Heart right ventricle (tissue), 16 donors: ENCODE measurements at regions not wholly inside any gene's neighbourhood (a gene's known extent, or its start where the extent isn't known, plus 50 kb on each side); places are given as distances from the start of the nearest gene placed in this dataset.

Experiments
- ATAC-seq, 8 donors: fragments of 200-7000 bp; cut with Tn5 transposase; one replicate each; pipeline ENCODE4 v1.9.1; 2020; ENCODE audit warnings: mild to moderate bottlenecking in 8 of 8, moderate library complexity in 8 of 8, moderate number of reproducible peaks in 1 of 8
- DNase-seq, 2 donors: peaks; one replicate each; pipeline ENCODE4 v3.0.0-alpha.2; 2020
- H3K27ac ChIP-seq, 10 donors: fragments of 200-600 bp; sonication (generic) in 2 of 10; one replicate each; pipeline versions ENCODE4 v1.5.0 to v1.8.0; 2020 to 2022; ENCODE audit warnings: mild to moderate bottlenecking in 3 of 10
- H3K27me3 ChIP-seq, 7 donors: fragments of 200-600 bp; one replicate each; pipeline ENCODE4 v1.8.0; 2021 to 2022; ENCODE audit warnings: mild to moderate bottlenecking in 2 of 7
- H3K36me3 ChIP-seq, 9 donors: fragments of 200-600 bp; sonication (generic) in 1 of 9; one replicate each; pipeline versions ENCODE4 v1.5.0 to v1.8.0; 2020 to 2022; ENCODE audit warnings: mild to moderate bottlenecking in 2 of 9
- H3K4me1 ChIP-seq, 9 donors: fragments of 200-600 bp; sonication (generic) in 1 of 9; one replicate each; pipeline versions ENCODE4 v1.5.0 to v1.8.0; 2020 to 2022; ENCODE audit warnings: mild to moderate bottlenecking in 4 of 9
- H3K4me3 ChIP-seq, 10 donors: fragments of 200-600 bp; sonication (generic) in 2 of 10; one replicate each; pipeline versions ENCODE4 v1.5.0 to v1.8.0; 2020 to 2022; ENCODE audit warnings: mild to moderate bottlenecking in 7 of 10, moderate library complexity in 2 of 10
- H3K9me3 ChIP-seq, 11 donors: fragments of 200-600 bp in 10 of 11; sonication (generic) in 2 of 11; one replicate each; pipeline versions ENCODE4 v1.5.0 to v1.8.0; 2013 to 2022; ENCODE audit warnings: mild to moderate bottlenecking in 2 of 11, control low read depth in 1 of 11, moderate library complexity in 1 of 11
- WGBS, 2 donors: extraction: QIAGEN DNeasy Blood & Tissue Kit; methylation state at CpG; one replicate each; pipeline ENCODE4 v1.1.7; 2013; ENCODE audit warnings: inconsistent platforms in 1 of 2; 5-methylcytosine and 5-hydroxymethylcytosine counted together
- intact Hi-C, 10 donors: fragments of 100-400 bp; cut with DNase I; formaldehyde crosslinking; loops; one replicate each; pipeline versions ENCODE4 v1.11.1 to v1.14.2; 2022
- TF ChIP-seq, protein P1 (sequence below), 9 donors: fragments of 200-600 bp; sonication (generic) in 2 of 9; IDR thresholded peaks; one replicate each; pipeline versions ENCODE4 v1.5.0 to v1.8.0; 2021 to 2022; ENCODE audit warnings: antibody characterized with exemption in 9 of 9, mild to moderate bottlenecking in 5 of 9, moderate library complexity in 1 of 9
- donor health status: Arrhythmogenic right ventricular cardiomyopathy.
- donor health status: ischemic (EF 13 %, LVEDD 7.1; RV severe dilation, severe dysfunction).
- donor health status: healthy with polysubstance abuse.
- donor health status: DM: no; HTN: yes; CAD: no.
- donor health status: DM: no; HTN: no; CAD: no.
- donor health status: ischemic (EF 25% LVEDD 6.9; RV normal size, moderate dysfunction).
- donor health status: ischemic (EF 25% LVEDD 5.7; RV mildly dilated, moderate dysfunction).
- donor health status: healthy.
- donor health status: DM: yes; HTN: yes; CAD: no.
- donor health status: Ischemic cardiomyopathy.
- donor health status: ischemic (EF 35%, LVEDD 5.7; RV mildly dilated, moderate dysfunction).
- donor health status: nonischemic (EF 11% LVEDD 7.7; RV severe dilation, severe dysfunction).
- donor health status: DM: yes; HTN: yes; CAD: no.
- donor health status: PGD.
- donor health status: ischemic (EF 29% LVEDD 5.4; RV normal size, mild dysfunction).
- donor health status: nonischemic (EF 23%, LVEDD 6.1; RV moderate dilation, normal function).

DNA sequence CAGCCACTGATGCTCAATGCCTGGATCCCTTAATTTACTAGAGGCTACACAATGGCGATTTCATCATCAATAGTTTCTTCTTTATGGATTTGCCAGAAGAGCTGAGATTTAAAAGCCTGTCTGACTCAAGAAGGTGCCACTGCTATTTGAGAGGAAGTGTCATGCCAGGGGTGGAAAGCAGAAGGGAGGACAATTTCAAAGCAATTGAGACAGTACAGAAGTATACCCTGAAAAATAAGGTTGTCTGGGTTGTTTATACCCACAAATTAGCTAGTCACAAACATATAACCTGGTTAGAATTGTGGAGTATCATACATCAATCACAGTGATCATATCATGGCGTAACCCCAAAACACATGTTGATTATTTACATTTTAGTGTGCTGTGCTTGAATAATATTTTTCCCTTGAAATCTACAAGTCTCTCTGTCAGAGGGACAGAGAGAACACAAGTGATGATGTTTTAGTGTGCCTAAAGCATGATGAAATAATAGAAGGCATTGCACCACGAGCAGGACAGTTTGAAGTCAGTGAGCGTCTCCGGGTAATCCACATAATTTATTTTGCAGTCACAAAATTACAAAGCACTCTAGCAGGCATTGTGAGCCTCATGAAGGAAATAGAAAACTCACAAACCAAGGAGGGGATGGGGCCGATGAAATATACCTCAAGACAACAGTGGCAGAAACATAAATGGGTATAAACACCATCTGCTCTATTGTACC is 312.2 kb upstream of the SPRED2 start:
- peaks cover 0 to 3% (median 0%) of the 10 kb centered on the region in 7 donors for H3K27me3 ChIP-seq
- H3K4me1 ChIP-seq: peaks cover 0 to 11% (median 6%) of the 10 kb centered on the region in 9 donors
- WGBS, 2 donors: 89 to 91% methylated on average over 6 of the region's 6 CpGs
- no peak overlapping the region for H3K27ac ChIP-seq
- intact Hi-C loops: no loop called here
- no peak for DNase-seq
- H3K36me3 ChIP-seq: no peaks in the 10 kb centered on the region
- TF ChIP-seq, protein P1, sequence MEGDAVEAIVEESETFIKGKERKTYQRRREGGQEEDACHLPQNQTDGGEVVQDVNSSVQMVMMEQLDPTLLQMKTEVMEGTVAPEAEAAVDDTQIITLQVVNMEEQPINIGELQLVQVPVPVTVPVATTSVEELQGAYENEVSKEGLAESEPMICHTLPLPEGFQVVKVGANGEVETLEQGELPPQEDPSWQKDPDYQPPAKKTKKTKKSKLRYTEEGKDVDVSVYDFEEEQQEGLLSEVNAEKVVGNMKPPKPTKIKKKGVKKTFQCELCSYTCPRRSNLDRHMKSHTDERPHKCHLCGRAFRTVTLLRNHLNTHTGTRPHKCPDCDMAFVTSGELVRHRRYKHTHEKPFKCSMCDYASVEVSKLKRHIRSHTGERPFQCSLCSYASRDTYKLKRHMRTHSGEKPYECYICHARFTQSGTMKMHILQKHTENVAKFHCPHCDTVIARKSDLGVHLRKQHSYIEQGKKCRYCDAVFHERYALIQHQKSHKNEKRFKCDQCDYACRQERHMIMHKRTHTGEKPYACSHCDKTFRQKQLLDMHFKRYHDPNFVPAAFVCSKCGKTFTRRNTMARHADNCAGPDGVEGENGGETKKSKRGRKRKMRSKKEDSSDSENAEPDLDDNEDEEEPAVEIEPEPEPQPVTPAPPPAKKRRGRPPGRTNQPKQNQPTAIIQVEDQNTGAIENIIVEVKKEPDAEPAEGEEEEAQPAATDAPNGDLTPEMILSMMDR (IDR thresholded peaks at IDR 0.05): no peak
- H3K9me3 ChIP-seq: no peaks in the 10 kb centered on the region
- no peak overlapping the region for H3K4me3 ChIP-seq
- no peak for ATAC-seq

DNA sequence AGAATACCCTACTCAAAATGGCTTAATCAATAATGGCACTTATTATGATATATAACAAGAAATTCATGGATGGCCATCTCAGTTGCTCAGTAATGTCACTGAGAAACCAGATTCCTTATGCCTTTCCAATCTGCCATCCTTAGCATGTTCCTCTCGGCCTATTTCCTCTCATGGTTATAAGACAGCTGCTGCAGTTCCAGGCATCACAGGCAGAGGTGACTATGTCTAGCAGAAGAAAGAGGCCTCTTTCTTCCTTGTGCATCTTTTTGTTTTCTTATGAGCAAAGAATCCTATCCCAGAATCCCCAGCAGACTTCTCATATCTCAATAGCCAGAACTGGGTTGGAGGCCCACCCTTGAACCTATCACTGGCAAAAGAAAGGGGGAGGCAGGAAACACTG is 310.6 kb upstream of the SPRED2 start:
- peaks cover 0 to 11% (median 6%) of the 10 kb centered on the region in 9 donors for H3K4me1 ChIP-seq
- ATAC-seq (no peak), DNase-seq (no peak)
- H3K36me3 ChIP-seq: no peaks in the 10 kb centered on the region
- H3K4me3 ChIP-seq: no peak overlapping the region
- peaks cover 0 to 3% (median 0%) of the 10 kb centered on the region in 7 donors for H3K27me3 ChIP-seq
- no peaks in the 10 kb centered on the region for H3K9me3 ChIP-seq
- TF ChIP-seq, protein P1 (IDR thresholded peaks at IDR 0.05): no peak
- 85 to 88% methylated on average over 1 of the region's 1 CpG for WGBS, 2 donors
- intact Hi-C loops: no loop called here
- no peak overlapping the region for H3K27ac ChIP-seq

DNA sequence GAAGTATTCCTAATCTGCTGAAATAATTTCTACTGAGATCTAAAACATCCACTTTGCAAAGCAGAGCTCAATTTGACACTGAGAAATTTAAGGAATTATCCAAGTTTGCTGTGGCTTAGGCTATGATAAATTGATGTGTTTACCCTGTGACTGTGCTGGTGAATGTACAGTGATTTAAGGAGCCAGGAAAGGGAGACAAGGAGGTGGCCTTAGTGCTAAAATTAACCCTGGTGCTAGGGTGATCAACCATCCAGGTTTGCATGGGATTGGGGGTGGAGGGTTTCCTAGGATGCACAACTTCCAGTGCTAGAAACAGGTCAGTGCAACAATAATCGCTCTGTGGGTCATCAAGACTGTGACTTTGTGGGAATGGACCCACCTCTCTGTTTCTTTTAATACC is 307.5 kb upstream of the SPRED2 start:
- Histone ChIP-seq H3K27me3 (peaks cover 0 to 3% (median 0%) of the 10 kb centered on the region in 7 donors), H3K27ac (no peak overlapping the region), H3K4me1 (no peaks in the 10 kb centered on the region), H3K9me3 (no peaks in the 10 kb centered on the region), H3K36me3 (no peaks in the 10 kb centered on the region), H3K4me3 (no peak overlapping the region)
- DNase-seq (no peak), ATAC-seq (no peak)
- WGBS, 2 donors: 91 to 96% methylated on average over 1 of the region's 1 CpG
- TF ChIP-seq, protein P1 (IDR thresholded peaks at IDR 0.05): no peak
- intact Hi-C loops: no loop called here

DNA sequence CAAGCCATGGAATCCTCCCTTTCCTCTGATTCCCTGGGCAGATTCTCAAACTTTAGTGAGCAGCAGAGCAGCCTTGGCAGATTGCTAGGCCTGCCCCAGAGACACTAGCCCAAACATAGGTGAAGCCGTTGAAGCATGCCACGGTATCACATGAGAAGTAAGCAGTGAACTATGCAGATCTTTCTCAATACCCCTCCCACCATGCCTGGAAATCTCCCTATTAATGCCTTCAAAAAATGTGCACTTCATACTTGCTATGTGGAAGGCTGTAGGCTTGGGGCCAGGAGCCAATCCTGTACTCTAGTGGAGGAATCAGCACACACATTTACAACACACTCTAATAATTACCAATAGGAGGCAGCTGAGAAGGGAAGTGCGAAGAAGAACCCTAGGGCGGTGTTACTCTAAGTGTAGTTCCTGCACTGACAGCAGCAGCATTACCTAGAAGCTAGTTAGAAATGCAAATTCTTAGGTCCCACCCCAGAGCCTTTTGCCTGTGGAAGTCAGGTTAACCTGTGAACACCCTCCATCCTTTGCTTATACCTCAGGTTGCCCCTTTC is 305.1 kb upstream of the SPRED2 start:
- H3K4me1 ChIP-seq: no peaks in the 10 kb centered on the region
- DNase-seq: no peak
- H3K27ac ChIP-seq: no peak overlapping the region
- peaks cover 0 to 11% (median 3%) of the 10 kb centered on the region in 7 donors for H3K27me3 ChIP-seq
- intact Hi-C loops: no loop called here
- ATAC-seq: no peak
- 86 to 92% methylated on average over 4 of the region's 4 CpGs for WGBS, 2 donors
- no peak overlapping the region for H3K4me3 ChIP-seq
- H3K36me3 ChIP-seq: no peaks in the 10 kb centered on the region
- H3K9me3 ChIP-seq: no peaks in the 10 kb centered on the region
- TF ChIP-seq, protein P1 (IDR thresholded peaks at IDR 0.05): no peak
